Fibroblast of gingiva (primary cell): ENCODE measurements at regions not wholly inside any gene's neighbourhood (a gene's known extent, or its start where the extent isn't known, plus 50 kb on each side); places are given as distances from the start of the nearest gene placed in this dataset.
"Not testable (repeated sequence)": the region's sequence is repeated elsewhere in the genome, so short reads cannot be mapped to it uniquely, and the experiment has no call there.

Experiments
- DNase-seq: peaks from one replicate; pipeline ENCODE4 v3.0.0-alpha.2; 2011; ENCODE audit warnings: low read depth

DNA sequence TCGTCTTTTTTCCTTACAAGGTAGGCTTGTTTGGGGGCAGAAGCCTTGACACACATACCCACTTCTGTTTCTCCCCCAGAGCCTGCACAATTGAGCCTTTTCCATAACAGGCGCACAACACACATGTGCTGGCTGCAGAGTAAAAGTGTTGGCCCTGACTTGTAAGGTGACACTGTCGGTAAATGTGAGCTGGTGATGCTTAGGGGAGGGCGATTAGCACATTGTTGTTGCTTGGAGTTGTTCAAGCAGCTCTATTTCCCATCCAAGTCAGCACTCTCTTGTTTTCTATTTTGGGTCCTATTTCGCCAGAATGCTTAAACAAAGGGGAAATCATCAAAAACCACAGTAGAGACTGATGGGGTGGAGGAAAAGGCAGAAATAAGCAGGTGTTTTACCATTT lies 51.9 kb upstream of the PTPRJ start:
- peak; percentile 30 for DNase-seq

DNA sequence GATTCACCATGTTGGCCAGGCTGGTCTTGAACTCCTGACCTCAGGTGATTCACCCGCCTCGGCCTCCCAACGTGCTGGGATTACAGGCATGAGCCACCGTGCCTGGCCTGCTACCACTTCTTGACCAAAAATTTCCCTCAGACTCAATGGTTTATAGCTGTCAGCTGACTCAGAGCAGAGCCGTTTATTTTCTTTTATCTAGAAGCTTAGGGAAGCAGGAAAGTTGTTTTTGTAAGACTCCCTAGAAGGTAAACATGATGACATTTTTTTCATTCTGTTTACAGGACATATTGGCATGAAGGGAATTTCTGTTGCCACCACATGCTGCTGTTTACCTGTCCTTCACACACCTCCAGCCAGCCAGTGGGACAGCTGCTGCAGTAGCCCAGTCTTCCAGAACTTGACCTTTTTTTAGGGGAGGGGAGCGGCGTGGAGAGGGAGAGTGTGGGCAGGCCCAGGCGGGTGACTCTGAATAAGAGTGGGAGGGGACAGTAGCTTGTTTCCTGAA lies 56.1 kb upstream of the PTPRJ start:
- DNase-seq = no peak

DNA sequence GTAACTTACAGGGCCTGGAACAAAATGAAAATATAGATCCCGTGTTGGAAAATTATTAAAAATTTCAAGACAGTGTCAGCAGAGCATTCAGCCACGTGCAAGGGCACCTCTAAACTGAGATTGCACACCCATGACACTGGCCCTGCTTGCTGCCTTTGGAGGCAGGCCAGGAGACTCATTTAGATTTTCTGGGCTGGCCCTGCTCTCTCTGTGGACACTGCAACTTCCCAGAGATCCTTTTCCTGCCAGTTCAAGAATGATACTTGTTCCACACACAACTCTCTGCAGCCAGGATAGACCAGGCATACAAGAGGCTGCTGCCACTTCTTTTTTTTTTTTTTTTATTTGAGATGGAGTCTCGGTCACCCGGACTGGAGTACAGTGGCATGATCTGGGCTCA lies 56.7 kb upstream of the PTPRJ start:
- peak; percentile 52 for DNase-seq

DNA sequence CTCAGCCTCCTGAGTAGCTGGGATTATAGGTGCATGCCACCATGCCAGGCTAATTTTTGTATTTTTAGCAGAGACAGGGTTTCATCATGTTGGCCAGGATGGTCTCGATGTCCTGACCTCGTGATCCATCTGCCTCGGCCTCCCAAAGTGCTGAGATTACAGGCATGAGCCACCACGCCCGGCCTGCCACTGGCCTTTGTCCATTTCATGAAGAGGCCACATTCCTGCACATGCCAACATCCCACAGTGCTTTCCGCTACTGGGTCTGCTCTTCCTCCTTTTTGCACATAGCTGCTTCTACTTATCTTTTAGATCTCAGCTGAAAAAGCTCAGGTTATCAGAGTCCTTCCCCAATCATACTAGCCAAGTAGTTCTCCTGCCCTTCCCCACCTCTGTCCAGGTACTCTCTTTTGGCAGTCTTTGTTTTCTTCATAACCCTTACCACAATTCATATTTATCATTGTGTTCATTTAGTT lies 59.2 kb upstream of the PTPRJ start:
- DNase-seq = not testable (repeated sequence)

DNA sequence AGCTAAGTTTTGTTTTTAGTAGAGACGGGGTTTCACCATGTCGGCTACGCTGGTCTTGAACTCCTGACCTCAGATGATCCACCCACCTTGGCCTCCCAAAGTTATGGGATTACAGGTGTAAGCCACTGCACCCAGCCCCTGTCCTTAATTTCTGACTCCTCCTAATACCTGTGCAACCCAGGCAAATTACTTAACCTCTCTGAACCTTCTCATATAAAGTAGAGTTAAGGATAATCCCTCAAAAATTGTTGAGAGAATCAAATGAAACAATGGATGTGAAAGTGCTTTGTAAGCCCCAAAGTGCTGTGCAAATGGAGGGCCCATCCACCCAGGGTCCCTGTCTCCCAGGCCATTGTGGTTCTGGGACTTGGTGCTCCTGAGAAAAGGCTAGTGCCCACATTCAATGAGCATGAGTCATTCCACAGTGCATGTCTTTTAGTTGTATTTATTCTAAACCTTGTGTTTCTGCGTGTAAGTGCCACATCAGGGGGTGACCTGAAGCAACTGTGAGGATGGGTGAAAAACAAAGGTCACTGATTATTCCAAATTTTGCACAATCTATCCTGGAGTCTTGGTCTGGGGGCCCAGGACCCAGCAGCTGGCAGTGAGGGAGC lies 61.4 kb upstream of the PTPRJ start:
- peak; percentile 31 for DNase-seq

DNA sequence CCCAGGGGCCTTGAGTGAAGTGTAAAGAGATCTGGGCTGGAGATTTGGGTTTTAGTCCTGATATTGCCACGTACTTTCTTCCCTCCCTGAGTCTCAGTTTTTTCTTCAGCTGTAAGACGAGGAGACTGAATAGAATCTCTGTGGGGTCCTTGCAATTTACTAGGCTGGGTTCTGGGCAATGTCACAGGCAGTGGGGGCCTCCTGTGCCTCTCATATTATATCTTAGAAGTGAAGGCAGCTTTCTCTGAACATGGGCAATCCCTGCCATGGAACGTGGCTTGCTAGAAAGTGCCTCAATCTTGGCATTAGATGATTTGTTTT lies 62.0 kb upstream of the PTPRJ start:
- no peak for DNase-seq

DNA sequence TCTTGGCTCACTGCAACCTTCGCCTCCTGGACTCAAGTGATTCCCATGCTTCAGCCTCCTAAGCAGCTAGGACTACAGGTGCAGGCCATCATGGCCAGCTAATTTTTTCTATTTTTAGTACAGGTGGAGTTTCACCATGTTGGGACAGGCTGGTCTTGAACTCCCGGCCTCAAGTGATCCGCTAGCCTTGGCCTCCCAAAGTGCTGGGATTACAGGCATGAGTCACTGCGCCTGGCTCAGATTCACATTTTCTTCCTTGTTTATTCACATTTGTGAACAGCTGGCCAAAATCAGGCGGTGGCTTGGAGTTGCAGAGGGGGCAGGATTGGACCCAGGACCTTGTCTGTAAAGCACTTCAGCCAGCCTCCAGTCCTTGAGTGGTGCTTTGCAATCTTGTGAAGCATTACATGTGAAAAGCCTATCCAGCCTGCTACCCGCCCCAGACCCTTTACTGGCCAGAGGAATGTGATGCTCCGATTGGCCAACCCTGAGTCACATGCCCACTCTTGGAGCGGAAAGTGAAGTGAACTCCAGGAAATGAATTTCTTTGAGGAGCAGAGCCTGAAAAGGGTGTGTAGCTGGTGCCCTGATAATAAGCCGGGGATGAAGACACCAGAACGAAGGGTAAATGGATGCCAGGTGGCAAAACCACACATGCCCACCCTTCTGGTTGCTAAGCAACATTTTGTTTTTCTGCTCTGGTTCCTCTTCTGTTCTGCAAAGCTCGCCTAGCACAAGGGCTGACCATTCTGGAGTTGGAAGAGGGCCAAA lies 62.6 kb upstream of the PTPRJ start:
- DNase-seq = peak; percentile 98

DNA sequence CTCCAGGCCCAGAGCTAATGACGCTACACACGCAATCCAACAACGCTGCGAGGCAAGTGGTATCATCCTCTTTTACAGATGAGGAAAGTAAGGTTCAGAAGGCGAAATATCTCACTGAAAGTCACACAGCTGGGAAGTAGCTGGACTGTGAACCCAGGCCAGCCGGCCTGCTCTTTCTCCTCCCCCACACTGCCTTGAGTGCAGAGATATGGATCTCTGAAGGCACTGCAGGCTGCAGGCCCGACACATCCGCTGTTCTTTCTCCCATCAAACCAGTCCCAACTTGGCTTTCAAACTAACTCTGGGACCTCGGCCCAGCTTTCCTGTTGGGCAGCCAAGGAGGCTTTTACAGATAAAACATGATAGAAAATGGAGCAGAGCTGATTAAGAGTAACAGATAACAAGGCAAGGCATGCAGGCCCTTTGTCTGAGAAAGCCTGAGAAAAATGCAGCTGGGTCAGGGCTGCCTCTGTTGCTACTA lies 64.0 kb upstream of the PTPRJ start:
- no peak for DNase-seq

DNA sequence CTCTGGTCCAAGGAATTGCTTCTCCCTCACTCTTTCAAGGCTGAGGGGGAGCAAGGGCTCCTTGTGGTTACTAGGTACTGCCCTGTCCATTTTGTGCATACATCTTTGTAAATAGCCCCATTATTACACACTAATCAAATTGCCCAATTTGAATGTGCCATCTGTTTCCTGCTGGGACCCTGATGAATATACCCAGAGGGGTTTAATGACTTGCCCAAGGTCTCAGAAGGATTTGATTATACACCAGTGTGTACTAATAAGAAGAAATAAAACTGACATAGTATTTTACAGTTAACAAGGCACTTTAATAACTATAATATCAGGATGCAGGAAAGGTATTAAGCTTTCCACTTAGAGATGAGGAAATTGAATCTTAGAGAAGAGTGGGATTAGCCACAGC lies 64.6 kb upstream of the PTPRJ start:
- DNase-seq = no peak

DNA sequence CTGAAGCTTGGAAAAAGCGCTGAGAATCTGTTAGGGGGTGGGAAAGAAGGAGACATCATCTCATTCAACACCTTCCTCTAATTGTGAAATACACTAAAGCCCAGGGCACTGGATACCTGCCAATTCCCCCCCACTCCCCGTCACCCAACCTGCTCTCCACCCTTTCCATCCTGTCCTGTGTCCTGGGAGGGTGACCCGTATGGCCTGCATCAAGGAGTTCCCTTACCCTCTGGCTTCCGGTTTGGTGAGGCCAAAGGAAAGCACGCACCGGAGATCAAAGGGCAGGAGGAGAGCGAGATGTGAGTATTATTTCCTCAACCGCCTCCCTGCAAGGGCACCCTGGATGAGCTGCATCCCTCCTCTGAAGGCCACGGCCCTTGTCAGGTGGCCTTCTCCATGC lies 65.0 kb upstream of the PTPRJ start:
- no peak for DNase-seq

DNA sequence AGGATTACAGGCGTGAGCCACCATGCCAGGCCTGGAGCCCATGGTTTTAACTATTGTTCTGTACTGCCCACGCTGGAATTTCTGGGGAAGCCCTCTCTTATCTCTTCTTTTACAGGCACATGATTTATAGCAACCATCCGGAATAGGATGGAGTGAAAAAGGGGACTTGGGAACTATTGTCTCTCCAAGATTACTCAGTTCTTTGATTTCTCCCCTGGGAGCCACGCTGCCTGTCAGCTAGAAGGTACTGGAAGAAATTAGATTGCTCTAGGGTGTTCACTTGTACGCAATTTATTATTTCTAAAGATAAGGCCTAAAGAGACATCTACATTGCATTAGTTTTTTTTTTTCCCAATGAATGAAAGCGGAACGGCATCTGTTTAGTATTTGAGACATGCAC lies 65.6 kb upstream of the PTPRJ start:
- DNase-seq = no peak

DNA sequence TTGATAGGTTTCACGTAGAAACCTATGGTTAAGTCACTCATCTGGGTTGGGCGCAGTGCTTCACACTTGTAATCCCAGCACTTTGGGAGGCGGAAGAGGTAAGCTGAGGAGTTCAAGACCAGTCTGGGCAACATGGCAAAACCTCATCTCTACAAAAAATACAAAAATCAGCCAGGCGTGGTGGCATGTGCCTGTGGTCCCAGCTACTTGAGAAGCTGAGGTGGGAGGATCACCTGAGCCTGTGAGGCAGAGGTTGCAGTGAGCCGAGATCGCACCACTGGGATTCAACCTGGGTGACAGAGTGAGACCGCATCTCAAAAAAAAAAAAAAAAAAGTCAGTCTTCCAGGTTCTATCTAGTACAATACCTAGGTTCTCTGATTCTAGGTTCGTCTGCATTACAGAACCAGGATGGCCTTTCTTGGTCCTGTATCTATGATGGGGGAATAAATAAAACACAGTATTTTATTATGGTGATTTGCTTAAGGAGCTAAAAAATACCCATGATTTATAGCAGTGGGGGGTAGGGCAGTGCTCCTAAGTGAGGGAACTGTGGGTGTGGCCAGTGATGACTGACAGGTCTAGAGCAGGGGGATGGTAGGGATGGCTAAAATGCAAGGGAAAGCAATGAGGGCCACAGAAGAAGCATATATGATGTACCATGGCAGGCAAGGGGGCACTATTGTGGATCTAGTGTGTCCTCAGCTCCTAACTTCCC lies 65.5 kb upstream of the NUP160 start:
- DNase-seq = no peak

DNA sequence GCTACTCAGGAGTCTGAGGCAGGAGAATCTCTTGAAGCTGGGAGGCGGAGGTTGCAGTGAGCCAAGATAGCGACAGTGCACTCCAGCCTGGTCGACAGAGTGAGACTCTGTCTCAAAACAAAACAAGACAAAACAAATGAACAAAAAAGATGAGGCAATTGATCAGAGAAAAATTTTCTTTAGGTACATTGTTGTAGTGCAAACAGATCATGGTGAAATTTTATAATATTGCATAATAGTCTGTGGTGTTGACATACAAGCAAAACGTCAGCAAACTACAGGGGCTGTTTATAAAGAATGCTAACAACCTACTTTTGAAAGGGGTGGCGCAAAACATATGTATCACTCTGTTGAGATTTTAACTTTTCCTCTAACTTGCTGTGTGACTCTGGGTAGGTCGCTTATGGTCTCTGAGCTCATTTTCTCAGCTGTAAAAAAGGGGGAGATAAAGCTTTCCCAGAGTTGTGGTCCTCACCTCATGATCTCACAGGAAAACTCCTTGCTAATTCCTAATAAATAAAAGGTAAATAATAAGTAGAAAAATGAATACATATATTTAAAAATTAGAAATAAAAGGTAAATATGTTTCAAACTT lies 64.8 kb upstream of the NUP160 start:
- DNase-seq = peak; percentile 72

DNA sequence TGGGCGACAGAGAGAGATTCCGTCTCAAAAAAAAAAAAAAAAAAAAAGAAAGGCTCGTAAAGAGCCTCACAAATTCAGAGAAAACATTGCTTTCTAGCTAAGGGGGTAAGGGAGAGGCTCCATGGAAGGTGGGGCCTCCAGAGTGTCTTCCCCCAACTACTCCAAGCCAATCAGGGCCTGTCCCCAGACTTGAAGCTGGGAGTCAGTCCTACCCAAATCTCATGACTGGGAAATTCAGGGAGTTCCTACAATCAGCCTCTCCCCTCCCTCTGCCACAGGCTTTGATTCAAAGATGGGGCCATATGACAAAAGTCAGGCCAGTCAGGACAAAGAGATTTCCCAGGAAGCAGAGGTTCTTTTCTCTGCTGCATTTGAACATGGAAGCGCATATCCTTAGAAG lies 63.0 kb upstream of the NUP160 start:
- no peak for DNase-seq

DNA sequence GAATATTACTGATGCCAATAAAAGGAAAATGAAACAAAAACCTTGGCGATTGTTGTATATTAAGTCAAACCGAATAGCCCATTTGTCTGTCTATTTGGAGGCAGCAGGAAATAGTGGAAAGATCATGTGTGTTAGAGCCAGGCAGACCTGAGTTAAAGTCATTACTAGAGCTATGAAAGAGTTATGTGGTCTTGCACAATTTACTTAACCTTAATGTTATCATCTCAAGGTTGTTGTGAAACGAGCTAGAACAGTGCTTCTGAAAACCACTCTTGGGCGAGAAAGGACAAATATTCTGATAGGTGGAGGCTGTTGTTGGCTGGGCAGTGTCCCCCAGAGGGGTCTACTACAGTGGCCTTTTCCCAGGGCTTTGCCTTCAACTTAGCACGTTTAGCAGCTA lies 60.0 kb upstream of the NUP160 start:
- DNase-seq = no peak

DNA sequence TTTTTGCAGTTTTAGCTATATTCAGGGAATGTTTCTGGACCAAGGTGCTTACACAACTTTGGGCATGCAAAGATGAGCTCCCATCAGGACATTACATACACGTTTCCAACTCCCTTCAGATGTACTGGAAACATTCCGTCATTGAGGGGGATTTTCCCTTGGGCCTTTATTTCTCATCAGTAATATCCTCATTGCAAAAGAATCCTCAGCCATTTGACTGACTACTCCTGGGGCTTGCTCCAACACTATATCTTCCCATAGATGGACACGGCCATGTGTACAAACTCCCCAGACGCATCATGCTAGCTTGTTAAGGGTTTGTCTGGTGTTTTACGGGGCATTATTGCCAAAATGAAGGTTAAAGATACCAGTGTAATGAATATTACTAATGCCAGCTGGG lies 59.3 kb upstream of the NUP160 start:
- peak; percentile 13 for DNase-seq

DNA sequence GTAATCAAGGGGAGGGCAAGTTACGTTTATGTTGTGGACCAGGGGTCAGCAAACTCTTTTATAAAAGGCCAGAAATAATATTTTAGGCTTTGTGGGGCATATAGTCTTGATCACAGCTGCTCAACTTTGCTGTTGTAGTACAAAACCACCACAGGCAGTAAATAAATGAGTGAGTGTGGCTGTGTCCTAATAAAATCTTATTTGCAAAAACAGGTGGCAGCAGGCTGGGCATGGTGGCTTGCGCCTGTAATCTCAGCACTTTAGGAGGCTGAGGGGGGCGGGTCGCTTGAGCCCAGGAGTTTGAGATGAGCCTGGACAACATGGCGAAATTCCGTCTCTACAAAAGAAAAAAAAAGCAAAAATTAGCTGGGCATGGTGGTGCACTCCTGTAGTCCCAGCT lies 57.9 kb upstream of the NUP160 start:
- DNase-seq = no peak

DNA sequence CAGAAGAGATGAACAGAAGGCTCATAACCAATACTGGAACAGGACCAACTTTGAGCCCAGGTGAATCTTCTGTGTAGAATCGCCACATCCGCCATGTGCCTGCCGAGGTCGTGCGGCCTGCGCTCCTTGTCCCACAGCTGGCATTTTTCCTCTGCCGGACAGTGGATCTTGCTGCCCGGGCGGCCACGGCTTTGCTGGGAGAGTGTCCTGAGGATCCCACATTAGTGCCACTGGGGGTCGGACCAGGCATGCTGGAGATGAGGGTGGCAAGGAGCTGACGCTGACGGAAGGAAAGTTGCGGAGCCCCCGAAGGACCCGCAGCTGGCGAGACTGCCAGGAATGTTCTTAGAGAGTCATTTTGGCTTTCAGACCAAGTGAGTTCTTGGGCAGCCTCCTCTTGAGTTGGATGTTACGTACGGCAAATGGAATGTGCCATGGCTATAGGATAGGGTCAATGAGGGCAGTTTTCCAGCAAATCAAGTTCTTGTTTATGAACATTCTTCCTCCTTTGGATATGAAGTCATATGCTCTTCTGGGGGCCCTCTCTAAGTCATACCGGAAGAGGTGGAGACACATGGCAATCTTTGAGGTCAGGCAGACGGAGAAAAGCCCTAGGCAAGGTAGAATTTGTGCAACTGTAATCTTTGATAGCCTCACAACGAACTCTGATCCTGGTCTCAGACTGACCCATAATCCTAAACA lies 57.4 kb upstream of the NUP160 start:
- DNase-seq = no peak

DNA sequence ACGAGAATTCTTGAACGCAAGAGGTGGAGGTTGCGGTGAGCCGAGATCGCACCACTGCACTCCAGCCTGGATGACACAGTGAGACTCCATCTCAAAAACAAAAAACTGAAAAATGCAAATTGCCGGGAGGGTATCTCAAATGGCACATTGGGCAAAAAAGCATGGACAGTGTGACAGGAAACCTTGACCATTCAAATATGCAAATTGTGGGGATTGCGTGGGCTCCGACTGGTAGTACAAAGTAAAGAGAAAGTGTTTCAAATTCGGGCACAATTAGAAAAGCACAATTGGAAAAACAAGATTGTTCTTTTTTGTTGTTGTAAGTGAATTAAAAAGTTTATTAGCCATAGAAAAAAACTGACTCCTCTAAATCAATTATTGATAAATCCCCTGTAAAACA lies 56.7 kb upstream of the NUP160 start:
- DNase-seq = no peak

DNA sequence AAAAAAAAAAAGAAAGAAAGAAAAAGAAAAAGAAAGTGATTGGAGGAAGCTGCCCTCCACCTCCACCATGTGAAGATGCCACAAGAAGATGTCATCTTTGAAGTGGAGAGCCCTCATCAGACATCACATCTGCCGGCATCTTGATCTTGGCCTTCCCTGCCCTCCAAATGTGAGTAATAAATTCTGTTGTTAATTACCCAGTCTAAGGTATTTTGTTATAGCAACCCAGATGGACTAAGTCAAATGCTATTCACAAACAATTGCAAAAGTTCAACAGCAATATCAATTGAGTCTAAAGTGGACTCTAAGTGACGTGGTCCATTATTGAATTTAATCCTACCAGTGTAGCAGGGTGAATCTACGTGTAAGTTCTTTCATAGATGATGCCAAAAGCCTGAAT lies 55.9 kb upstream of the NUP160 start:
- DNase-seq = peak; percentile 13

DNA sequence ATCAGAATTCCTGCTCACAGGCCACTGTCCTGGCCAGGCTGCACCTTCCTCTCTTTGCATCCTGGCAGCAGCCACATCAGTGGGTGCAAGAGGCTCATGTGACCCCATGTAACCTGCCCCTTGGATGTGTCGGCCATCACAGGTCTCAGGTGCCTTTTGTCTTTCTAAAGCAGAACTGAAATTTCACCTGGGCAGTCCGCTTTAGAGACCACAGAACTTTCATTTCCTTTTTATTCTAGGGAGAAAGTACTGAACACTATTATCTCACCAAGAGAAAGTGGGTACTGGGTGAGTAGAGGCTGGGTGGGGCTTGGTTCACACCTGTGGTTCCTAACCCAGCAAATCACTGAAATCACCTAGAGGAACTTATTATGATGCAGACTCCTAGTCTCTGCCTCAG lies 51.7 kb upstream of the NUP160 start:
- no peak for DNase-seq
